ENCODE measurements at regions not wholly inside any gene's neighbourhood (a gene's known extent, or its start where the extent isn't known, plus 50 kb on each side); places are given as distances from the start of the nearest gene placed in this dataset.

DNA sequence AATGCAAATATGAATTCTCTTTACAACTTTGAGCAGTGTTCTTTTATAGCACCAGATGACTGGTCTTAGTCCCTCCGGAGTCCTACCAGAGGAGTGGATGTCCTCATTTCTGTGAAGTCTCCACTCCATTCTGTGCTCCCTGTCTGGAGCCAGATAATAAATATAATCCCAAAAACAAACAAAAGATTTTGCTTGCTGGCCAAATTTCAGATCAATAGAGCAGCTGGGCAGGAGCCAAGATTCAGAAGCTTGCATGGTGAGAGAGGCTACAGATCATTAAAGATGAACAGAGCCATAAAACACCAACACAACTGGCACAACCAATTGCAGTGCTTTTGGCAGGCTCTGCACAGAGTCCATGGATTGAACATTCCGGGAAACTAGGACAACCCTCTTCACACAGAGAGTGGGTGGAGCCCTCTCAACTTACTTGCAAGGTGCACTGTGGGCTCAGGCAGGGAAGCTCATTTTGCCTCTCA, 231.5 kb upstream of the SNX7 start:
- intact Hi-C loops (cut with DNase I), result no loop called here
- peak in 2 of 10 donors; percentile 1 to 31 for DNase-seq

DNA sequence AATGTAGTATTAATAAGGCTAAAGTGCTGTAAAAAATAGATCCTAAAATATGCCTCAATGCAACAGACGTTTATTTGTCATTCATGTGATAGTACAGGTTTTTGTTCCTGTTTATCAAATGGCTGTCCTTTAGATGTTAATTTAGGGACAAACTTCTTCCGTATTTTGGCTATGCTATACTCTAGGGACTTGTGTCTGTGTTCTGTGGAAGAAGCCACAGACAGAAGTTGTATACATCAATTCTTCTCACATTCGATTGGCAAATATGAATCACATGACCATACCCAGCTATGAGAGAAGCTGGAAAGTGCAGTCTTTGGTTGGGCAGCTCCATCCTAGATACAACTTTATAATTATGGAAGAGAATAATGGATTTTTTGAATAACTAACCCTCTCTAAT, 232.7 kb upstream of the SNX7 start:
- intact Hi-C loops (cut with DNase I), result no loop called here
- DNase-seq, result no peak

DNA sequence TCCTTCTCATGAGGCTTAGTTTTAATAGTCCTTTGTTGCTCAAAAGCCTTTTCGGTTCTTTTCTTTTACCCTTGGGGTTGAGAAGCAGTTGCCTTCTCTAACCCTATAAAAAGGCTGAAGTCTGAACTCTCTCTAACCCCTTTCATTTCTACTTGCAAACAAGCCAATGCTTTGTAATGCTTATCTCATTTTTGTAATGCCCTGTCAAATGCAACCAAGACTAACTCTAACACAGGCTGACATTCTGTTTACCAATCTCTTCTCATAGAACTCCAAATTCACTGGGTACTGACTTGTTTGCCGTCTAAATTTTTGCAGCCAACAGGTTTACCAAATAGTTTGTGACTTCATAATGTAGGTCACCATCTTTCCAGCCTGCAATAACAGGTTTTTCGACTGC, 233.9 kb upstream of the SNX7 start:
- no peak for DNase-seq
- intact Hi-C loops (cut with DNase I), result no loop called here

DNA sequence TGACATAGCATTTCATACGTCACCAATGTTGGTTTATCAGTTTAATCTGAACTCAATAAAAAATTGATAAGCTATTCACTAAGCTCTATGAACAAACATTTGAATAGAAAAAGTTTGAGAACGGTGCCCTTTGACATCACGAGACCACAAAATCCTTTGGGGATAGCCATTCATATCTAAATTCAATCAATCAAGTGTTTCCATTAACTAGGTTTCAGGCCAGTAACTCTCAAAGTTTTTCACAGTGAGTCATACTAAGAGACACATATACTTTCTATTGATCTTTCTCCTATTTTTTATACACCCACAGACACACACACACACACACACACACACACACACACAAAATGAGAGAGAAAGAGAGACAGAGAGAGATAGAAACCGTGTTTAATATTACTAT, 235.4 kb upstream of the SNX7 start:
- DNase-seq, result no peak
- intact Hi-C loops (cut with DNase I), result no loop called here

DNA sequence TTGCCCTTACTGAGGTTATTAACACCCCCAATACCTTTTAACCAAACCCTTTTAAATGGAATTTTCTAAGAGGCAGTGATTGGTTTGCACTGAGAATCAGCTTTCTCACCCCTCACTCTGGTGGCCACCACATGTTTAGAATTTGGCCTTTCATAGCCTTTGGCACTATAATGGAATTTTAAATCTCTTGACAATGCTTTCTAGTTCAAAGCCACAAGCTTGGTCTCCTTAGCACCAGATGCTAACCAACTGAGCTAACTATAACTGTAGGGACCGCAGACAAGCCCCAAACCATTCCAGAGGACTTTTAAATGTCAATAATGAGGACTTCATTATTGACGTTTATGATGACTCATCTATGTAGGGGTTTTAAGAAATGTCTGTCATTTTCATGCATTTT, 238.7 kb upstream of the SNX7 start:
- DNase-seq, result no peak
- intact Hi-C loops (cut with DNase I), result no loop called here

DNA sequence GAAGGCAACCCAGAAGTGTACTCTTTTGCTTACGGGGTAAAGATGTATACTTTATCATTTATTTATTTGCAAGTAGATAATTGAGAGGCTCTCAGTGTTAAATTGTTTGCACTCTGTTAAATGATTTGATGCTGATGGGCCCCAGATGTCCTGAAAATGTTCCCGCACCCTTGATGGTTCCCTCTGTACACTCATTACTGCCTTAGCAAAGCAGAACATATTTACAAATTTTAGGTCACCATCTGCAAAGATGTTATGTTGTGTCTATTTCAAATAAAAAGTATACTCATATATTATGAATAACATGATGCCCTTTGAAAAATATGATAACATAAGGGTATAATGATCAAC, 240.5 kb upstream of the SNX7 start:
- DNase-seq, result no peak
- intact Hi-C loops (cut with DNase I), result no loop called here

DNA sequence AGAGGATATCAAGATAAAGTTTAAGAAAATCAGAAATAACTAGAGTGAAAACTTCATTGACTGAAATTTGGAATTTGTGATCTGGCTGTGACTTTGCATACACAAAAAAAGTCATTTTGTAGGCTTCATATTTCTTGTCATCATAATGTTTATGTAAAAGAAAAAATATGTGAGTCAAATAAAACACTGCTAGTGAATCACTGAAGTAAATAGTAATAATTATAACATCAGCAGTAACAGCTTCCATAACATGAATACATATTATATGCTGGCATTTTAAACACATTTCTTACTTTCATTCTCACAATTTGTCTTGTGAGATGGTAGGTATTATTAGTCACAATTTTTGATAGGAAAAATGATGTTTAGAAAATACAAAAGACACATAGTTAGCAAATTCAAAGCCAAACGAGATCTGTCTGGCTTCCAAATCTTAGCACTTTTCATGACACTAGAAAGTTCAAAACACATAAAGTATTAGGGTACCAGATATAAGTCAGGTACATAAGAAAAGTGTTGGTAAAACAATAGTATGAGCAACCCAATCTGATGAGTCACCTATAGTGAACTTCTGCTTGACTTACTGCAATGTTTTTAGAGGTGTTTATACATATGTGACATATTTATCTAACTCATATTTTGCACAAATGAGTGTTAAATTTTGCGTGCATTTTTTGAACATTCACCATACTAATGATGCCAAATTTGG, 241.0 kb upstream of the SNX7 start:
- intact Hi-C loops (cut with DNase I), result no loop called here
- DNase-seq, result no peak

DNA sequence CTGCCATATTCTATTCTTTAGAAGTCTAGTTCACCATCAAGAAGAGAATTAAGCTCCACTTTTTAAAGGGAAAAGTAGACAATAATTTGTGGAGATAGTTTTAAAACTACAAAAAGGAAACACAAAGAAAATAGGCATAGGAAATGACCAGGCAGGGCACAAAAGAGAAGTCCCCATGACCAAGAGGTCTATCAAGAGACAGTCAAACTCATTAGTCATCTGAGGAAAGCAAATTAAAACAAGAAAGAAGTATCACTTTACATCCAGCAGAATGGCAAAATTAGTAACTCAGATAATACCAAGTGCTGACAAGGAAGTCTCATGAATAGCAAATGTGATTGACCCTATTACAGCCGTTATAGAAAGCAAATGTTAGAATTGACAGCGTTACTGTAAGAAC, 243.7 kb upstream of the SNX7 start:
- intact Hi-C loops (cut with DNase I), result no loop called here
- DNase-seq, result no peak

DNA sequence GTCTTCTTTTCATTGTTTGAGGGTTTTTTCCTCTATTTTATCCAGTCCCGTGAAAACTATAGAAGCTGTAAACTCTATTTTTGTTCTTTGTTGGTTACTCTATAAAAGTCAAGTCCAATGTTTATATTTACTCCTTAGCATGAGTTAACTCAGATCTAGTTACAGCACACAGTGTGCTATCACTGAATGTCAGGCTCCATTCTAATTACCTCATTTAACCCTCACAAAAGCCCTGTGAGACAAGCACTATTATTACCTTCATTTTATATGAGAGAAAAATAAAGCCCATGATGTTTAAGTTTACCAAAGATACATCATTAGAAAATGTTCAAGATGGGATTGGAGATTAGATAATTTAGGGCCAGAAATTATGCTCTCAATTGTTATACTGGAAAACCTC, 251.4 kb upstream of the SNX7 start:
- no peak for DNase-seq
- intact Hi-C loops (cut with DNase I), result no loop called here

DNA sequence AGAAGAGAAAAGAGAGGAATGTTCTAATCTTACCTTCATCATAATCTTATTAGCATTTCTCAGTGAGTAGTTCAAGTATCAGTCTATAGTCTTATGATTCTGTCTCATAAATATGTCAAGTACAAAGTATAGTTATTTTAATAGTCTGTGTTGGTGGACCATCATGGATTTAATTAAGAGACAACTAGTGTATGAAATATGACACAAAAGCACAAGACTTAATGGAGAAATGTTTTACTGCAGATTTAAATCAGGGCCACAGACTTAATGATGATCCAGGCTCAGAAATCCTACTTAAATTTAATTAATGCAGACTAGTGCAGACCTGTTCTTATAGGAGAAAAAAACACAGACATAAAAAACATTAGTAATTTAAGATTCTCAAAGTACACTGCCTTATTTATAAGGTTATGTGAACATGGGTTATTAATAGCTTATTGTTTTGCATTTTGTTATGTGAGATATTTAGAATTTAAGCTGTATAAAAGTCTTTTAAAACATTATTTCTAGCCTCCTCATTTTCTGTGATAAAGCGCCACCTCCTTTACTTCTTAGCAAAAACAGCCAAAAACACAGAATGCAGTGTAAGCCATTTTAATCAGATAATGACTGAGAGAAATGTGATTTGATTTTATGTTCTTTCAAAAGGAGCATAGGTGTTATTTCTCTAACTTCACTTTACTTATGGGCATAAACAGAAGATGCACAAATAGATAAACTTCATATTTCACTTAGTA, 255.0 kb upstream of the SNX7 start:
- intact Hi-C loops (cut with DNase I), result no loop called here
- DNase-seq, result no peak

DNA sequence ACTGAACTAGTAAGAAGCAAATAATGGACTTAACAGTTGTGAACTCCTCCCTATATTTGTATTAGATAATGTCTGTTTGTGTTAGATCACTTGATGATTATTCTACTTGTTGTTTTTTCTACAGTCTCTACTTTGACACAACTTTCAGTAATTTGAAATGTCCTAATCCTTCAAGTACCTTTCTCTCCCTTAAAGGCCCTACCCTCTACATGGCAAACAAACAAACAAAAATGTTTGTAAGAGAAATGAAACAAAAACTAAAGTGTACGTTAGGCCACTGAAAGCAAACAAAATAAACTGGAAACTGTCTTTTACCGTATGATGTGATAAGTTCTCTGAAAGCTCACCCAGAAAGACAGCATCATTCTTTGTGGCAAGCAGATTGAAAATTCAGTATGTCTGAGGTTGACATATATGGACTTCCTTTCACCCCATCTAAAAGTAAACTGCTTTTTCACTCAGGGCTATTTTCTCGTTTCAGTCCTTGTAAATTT, 255.9 kb upstream of the SNX7 start:
- DNase-seq, result no peak
- intact Hi-C loops (cut with DNase I), result no loop called here

DNA sequence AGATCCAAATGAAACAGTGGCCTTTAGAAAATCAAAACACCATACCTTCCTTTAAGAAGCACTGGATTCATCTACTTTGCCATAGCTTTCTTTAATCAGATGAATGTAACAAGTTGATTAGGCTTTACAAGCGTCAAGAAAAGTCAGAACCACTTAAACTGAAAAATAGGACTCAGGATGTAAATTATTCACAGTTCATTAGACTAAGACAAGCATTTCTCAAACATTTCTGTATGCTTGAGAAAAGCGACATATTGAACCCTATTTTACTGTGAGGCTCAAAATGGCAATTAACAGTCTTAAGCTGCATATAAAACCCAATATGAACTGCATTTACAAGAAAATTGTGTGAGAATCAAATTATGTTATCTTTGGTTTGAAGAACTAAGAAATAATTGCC, 256.7 kb upstream of the SNX7 start:
- intact Hi-C loops (cut with DNase I), result no loop called here

DNA sequence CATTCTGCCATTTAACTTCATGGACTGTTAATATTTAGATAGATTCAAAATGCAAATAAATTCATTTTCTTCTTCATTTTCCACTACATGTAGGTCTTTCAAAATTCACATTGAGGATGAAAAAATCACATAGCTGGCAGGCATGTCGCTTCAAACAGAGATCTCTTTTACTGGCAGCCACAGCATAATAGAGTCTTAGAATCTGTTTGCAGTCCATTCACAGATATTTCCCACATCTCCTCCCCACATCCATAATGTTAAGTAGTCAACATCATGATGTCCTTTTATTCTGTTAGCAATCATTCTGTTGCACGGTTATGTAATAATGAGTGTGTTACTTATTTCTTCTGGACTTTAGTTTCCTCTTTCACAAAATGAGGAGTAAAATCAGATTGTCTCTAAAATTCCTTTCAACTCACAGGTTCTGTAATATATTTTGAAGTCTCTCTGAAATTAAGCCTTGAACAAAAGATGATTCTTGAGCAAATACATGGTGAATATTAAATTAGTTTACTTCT, 257.5 kb upstream of the SNX7 start:
- intact Hi-C loops (cut with DNase I), result no loop called here
- no peak for DNase-seq

More for the DNA sequence above, 256.7 kb upstream of the SNX7 start:
- DNase-seq, result no peak

DNA sequence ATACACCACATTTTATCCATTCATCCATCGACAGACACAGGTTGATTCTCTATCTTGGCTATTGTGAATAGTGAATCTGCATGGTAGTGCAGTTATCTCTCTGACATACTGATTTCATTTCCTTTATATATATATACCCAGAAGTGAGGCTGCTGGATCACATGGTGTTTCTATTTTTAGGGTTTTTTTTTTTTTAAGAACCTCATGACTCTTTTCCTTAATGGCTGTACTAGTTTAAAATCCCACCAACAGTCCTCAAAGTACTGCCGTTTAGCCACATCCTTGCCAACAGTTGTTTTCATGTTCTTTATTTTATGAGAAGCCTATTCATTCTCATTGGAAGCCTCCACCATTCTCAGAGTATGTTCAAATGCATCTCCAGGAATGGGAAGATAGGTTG, 258.7 kb upstream of the SNX7 start:
- intact Hi-C loops (cut with DNase I), result no loop called here
- no peak for DNase-seq

DNA sequence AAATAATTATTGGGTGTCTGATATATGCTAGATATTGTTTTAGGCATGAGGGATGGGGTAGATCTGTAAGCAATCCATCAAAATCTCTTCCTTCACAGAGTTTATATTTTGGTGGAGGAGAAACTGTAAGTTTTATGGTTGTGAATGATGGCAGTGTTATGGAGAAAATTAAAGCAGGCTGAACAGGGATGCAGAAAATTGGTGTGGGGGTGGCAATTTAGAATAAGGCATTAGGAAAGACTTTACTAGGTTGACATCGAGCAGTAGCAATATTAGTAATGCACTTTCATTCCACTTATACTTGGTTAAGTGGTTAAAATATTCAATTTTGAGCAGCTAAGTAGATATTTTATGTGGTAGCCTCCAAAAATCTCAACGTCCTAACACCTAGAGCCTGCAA, 261.1 kb upstream of the SNX7 start:
- intact Hi-C loops (cut with DNase I), result no loop called here
- no peak for DNase-seq

DNA sequence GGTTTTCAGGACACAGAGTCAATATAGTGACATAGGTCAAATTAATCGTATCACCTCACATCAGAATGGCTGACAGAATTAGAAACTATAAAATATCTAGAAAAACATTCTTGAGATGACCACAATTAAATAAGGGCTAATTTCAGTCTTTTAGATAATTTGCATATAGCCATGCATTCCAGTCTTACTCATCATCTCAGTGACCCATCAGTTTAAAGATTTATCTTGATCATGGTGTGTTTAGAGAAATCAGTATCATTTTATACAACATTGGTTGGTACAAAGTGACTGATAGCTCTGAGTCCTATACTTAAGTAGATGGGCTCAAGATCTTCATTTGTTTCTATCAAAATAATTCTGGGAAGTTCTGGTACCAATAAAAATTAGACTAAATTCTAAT, 262.3 kb upstream of the SNX7 start:
- intact Hi-C loops (cut with DNase I), result no loop called here

DNA sequence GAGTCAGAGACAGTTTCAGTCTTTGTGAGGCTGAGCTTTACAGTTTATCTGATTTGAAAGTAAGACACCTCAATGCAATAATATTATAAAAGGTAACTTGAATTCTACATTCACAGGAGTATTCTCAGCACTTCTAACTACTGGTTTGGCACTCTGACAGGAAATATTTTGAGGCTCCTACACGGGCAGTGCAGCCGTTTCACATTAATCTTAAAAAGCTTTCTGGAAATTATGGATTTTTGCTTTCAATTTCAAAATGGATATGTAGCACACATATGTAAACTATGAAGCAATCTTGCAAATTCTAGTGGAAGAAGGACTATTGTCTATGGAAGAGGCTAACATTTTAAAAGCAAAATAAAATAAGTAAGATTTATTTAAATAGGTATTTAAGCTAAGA, 262.9 kb upstream of the SNX7 start:
- intact Hi-C loops (cut with DNase I), result no loop called here
- no peak for DNase-seq

More for the DNA sequence above, 262.3 kb upstream of the SNX7 start:
- no peak for DNase-seq

DNA sequence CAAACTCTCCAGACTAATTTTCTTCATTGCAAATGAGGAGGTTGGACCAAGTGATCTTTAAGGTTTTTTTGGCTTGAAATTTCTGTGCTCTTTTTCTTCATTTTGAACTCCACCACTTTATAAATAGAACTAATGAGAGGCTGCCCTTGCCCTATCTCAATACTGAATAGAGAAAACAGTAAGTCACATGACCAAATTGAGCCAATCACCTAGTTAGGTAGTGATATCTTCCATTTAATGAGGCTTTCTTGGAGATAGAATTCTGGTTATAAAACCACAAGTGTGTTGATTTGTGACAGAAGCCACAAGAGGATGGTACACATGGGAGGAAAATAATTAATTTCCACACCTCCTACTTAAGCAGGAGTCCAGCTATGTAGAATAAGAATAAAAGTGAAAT, 263.4 kb upstream of the SNX7 start:
- intact Hi-C loops (cut with DNase I), result no loop called here
- DNase-seq, result no peak

DNA sequence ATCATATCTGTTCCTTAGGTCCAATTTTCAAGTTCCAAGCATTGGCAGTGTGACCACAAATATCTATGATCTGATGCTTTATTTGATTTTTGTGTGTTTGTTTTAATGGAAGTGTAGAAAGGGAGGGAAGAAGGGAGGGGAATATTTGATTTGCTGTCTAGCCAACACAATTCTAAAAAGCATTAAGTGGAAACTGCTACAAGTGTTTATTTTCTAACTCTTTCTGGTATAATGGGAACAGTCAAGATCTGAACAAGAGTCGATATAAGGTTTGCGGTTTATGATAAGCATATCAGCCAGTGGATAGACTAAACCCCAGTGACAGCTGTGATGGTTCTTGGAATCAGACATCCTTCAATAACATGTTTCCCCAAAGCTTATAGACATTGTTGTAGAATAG, 267.8 kb upstream of the SNX7 start:
- intact Hi-C loops (cut with DNase I), result no loop called here
- no peak for DNase-seq

DNA sequence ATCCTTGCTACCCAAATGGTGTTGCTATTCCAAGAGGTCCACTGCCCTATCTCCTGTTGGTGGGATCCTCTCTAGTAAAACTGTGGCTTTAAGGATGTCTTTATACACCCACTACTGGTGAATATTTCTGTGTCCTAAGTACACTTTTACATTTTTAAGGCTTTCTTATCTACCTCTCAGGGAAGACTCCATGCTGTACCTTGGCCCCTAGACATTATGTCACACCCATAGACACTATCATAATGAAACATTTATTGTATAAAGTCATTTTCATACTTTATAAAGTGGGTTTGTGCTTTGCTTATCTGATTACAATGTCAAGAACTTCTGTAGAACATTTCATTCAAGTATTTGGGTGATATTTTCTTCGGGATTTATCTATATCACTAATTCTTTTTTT, 270.3 kb upstream of the SNX7 start:
- DNase-seq, result no peak
- intact Hi-C loops (cut with DNase I), result no loop called here

DNA sequence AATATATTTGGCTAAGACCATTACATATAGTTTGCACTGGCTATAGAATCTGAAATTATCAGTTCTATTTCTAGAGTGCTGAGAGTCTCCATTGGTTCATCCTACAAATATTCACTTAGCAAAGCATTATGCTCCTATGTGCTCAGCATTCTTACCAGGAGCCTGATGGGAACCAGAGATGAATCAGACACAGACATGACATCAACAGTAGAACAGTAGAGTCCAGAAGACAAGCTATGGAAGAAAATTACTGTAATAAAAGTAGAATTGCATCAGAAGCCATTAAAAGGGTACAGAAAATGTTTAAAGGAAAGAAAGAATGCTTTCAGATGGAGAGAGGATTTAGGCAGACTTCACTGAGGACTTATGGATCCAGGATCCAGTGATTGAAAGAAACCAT, 271.7 kb upstream of the SNX7 start:
- no peak for DNase-seq
- intact Hi-C loops (cut with DNase I), result no loop called here

DNA sequence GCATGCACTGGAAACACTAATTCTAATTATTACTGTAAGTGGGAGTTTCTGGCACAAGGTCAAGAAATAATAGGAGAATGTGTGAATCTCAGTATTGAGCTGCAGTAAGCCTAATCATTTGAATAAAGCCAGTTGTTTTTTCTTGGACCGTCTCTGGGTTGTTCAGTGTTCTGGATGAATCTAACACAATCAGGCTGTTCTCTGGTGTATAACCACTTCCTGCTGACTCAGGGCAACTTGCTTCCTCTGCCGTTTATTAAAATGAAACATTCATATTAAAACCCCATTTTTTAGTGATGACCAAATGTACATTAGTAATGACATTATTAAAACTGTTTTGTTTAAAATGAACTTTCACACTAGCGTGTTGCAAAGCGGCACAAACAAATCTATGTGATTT, 273.1 kb upstream of the SNX7 start:
- intact Hi-C loops (cut with DNase I), result no loop called here
- no peak for DNase-seq
